Astrocyte of the spinal cord (primary cell): ENCODE measurements at regions not wholly inside any gene's neighbourhood (a gene's known extent, or its start where the extent isn't known, plus 50 kb on each side); places are given as distances from the start of the nearest gene placed in this dataset.
A peak's percentile ranks its signal among the peaks of the same experiment; 100 is the strongest.

ENCODE experiments used
- DNase-seq: peaks from one replicate; pipeline ENCODE4 v3.0.0; 2011; ENCODE audit warnings: low read depth, low spot score
- H3K4me3 ChIP-seq: 2 replicates; pipeline ENCODE4 v1.5.1; 2011; ENCODE audit warnings: low read depth, mild to moderate bottlenecking, low read length, moderate library complexity
- CTCF ChIP-seq: IDR thresholded peaks from 2 replicates; pipeline ENCODE4 v1.5.1; 2012; ENCODE audit warnings: low read depth, mild to moderate bottlenecking, low read length, inconsistent platforms
- in situ Hi-C: cut with HindIII; loops from 2 replicates; pipeline ENCODE4 v1.10.0; 2017; ENCODE audit warnings: low sequenced_read_pairs

GRCh38 chr2:224259831-224260230, 142.1 kb downstream of the FAM124B start:
- in situ Hi-C loops, result no loop called here
- no peak for TF ChIP-seq CTCF
- DNase-seq, result no peak
- H3K4me3 ChIP-seq, result no peak overlapping the region

GRCh38 chr2:224258059-224258458, 143.8 kb downstream of the FAM124B start:
- no peak for TF ChIP-seq CTCF
- no peak overlapping the region for H3K4me3 ChIP-seq
- DNase-seq, result no peak
- in situ Hi-C loops, result no loop called here

- in situ Hi-C loops, result no loop called here
- H3K4me3 ChIP-seq, result no peak overlapping the region
- no peak for TF ChIP-seq CTCF
- DNase-seq, result no peak
Observed at GRCh38 chr2:224257156-224257555, 144.8 kb downstream of the FAM124B start.

GRCh38 chr2:224253464-224253863, 148.4 kb downstream of the FAM124B start:
- TF ChIP-seq CTCF, result no peak
- in situ Hi-C loops, result no loop called here
- DNase-seq, result no peak
- no peak overlapping the region for H3K4me3 ChIP-seq

GRCh38 chr2:224252631-224253030, 149.3 kb downstream of the FAM124B start:
- no peak overlapping the region for H3K4me3 ChIP-seq
- no peak for TF ChIP-seq CTCF
- in situ Hi-C loops, result no loop called here
- DNase-seq, result peak; percentile 29

- TF ChIP-seq CTCF, result no peak
- no peak for DNase-seq
- H3K4me3 ChIP-seq, result no peak overlapping the region
- in situ Hi-C loops, result no loop called here
Observed at GRCh38 chr2:224248944-224249371, 152.9 kb downstream of the FAM124B start.

GRCh38 chr2:224242561-224242960, 159.3 kb downstream of the FAM124B start:
- DNase-seq, result no peak
- no peak overlapping the region for H3K4me3 ChIP-seq
- TF ChIP-seq CTCF, result no peak
- in situ Hi-C loops, result no loop called here
